ENCODE measurements at regions not wholly inside any gene's neighbourhood (a gene's known extent, or its start where the extent isn't known, plus 50 kb on each side); places are given as distances from the start of the nearest gene placed in this dataset.
A peak's percentile ranks its signal among the peaks of the same experiment; 100 is the strongest.

GRCh38 chr13:24087605-24088225, 72.8 kb upstream of the SPATA13 start:
- H3K27me3 ChIP-seq, result no peaks in the 10 kb centered on the region
- peak in 1 of 2 donors; percentile 25 for ATAC-seq (ENCODE audit: low FRiP score in 2 of 2)
- peak overlapping the region in 2 of 4 donors; percentile 18 to 48 for H3K27ac ChIP-seq
- 42 to 58% methylated on average over 6 to 7 of the region's 7 CpGs for WGBS, 2 donors
- no peaks in the 10 kb centered on the region for H3K9me3 ChIP-seq
- peaks cover 27 to 42% (median 34%) of the 10 kb centered on the region in 4 donors for H3K4me1 ChIP-seq
- H3K4me3 ChIP-seq, result no peak overlapping the region
- TF ChIP-seq POLR2A (IDR thresholded peaks at IDR 0.05) (no peak), POLR2AphosphoS5 (IDR thresholded peaks at IDR 0.05) (no peak), EP300 (IDR thresholded peaks at IDR 0.05) (no peak)
- TF ChIP-seq, protein P1, sequence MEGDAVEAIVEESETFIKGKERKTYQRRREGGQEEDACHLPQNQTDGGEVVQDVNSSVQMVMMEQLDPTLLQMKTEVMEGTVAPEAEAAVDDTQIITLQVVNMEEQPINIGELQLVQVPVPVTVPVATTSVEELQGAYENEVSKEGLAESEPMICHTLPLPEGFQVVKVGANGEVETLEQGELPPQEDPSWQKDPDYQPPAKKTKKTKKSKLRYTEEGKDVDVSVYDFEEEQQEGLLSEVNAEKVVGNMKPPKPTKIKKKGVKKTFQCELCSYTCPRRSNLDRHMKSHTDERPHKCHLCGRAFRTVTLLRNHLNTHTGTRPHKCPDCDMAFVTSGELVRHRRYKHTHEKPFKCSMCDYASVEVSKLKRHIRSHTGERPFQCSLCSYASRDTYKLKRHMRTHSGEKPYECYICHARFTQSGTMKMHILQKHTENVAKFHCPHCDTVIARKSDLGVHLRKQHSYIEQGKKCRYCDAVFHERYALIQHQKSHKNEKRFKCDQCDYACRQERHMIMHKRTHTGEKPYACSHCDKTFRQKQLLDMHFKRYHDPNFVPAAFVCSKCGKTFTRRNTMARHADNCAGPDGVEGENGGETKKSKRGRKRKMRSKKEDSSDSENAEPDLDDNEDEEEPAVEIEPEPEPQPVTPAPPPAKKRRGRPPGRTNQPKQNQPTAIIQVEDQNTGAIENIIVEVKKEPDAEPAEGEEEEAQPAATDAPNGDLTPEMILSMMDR (IDR thresholded peaks at IDR 0.05), result no peak
- H3K36me3 ChIP-seq, result no peaks in the 10 kb centered on the region
- DNase-seq, result peak in 1 of 2 donors; percentile 38

DNA sequence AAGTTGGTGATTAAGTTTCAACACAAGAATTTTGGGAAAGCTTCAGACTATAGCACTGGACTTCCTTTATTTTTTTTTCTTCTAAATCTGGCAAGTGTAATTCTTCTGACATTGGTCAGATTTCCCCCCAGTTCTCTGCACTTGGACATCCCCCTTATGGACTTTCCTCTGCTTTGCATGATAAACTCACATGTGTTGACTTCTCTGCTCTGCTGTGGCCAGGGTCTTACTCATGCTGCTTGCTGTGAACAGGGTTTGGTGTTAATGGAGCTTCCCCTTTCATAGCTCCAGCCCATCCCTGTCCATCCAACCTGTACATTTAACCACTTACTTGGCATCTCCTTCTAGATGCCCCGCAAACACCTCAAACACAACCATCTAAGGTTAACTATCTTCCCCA, 70.5 kb upstream of the SPATA13 start:
- no peak for DNase-seq
- H3K4me1 ChIP-seq, result peaks cover 32 to 44% (median 38%) of the 10 kb centered on the region in 4 donors
- TF ChIP-seq, protein P1 (IDR thresholded peaks at IDR 0.05), result no peak
- no peak for TF ChIP-seq EP300 (IDR thresholded peaks at IDR 0.05)
- no peak for TF ChIP-seq POLR2A (IDR thresholded peaks at IDR 0.05)
- no peak for TF ChIP-seq POLR2AphosphoS5 (IDR thresholded peaks at IDR 0.05)
- H3K27me3 ChIP-seq, result no peaks in the 10 kb centered on the region
- H3K36me3 ChIP-seq, result no peaks in the 10 kb centered on the region
- H3K4me3 ChIP-seq, result no peak overlapping the region
- no peak for ATAC-seq (ENCODE audit: low FRiP score in 2 of 2)
- H3K9me3 ChIP-seq, result no peaks in the 10 kb centered on the region
- no peak overlapping the region for H3K27ac ChIP-seq
- 92 to 100% methylated on average over 1 of the region's 1 CpG for whole genome bisulfite sequencing, 2 donors

DNA sequence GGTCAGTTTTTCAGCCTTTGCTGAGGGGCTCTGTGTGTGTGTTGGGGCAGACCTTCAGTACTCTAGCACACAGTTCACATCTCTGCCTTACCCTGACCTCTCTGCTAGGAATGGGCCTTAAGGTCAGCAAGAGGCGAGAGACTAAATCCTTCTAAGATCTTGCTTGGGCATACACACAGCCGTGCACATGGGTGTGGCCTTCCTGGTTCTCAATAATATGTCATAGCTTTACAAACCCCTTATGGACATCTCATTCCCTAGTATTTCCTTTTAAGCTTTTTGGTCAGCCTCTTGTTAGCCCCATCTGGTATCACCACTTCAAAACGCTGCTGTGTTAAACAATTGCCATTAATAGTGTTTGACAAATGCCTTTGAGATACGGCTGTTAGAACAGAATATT, 69.4 kb upstream of the SPATA13 start:
- TF ChIP-seq POLR2AphosphoS5 (IDR thresholded peaks at IDR 0.05) (no peak), EP300 (IDR thresholded peaks at IDR 0.05) (no peak), POLR2A (IDR thresholded peaks at IDR 0.05) (no peak)
- TF ChIP-seq, protein P1 (IDR thresholded peaks at IDR 0.05), result no peak
- ATAC-seq (ENCODE audit: low FRiP score in 2 of 2) (no peak), DNase-seq (no peak)
- H3K36me3 ChIP-seq, result no peaks in the 10 kb centered on the region
- H3K4me3 ChIP-seq, result no peak overlapping the region
- WGBS, 2 donors, result 47 to 55% methylated on average over 4 of the region's 4 CpGs
- peak overlapping the region; percentile 67 to 83 (median 76) for H3K27ac ChIP-seq
- H3K27me3 ChIP-seq, result no peaks in the 10 kb centered on the region
- peaks cover 23 to 39% (median 34%) of the 10 kb centered on the region in 4 donors for H3K4me1 ChIP-seq
- H3K9me3 ChIP-seq, result no peaks in the 10 kb centered on the region

- no peaks in the 10 kb centered on the region for H3K36me3 ChIP-seq
- TF ChIP-seq POLR2A (IDR thresholded peaks at IDR 0.05), result no peak
- TF ChIP-seq EP300 (IDR thresholded peaks at IDR 0.05), result peak in 1 of 4 donors; percentile 27
- TF ChIP-seq, protein P1 (IDR thresholded peaks at IDR 0.05), result no peak
- TF ChIP-seq POLR2AphosphoS5 (IDR thresholded peaks at IDR 0.05), result no peak
- H3K27ac ChIP-seq, result peak overlapping the region; percentile 67 to 83 (median 76)
- ATAC-seq (ENCODE audit: low FRiP score in 2 of 2) (no peak), DNase-seq (no peak)
- H3K4me1 ChIP-seq, result peaks cover 22 to 39% (median 28%) of the 10 kb centered on the region in 4 donors
- H3K4me3 ChIP-seq, result no peak overlapping the region
- no peaks in the 10 kb centered on the region for H3K9me3 ChIP-seq
- H3K27me3 ChIP-seq, result no peaks in the 10 kb centered on the region
- 23 to 44% methylated on average over 1 of the region's 1 CpG for WGBS, 2 donors
These were observed 68.4 kb upstream of the SPATA13 start for GRCh38 chr13:24092108-24092507.

DNA sequence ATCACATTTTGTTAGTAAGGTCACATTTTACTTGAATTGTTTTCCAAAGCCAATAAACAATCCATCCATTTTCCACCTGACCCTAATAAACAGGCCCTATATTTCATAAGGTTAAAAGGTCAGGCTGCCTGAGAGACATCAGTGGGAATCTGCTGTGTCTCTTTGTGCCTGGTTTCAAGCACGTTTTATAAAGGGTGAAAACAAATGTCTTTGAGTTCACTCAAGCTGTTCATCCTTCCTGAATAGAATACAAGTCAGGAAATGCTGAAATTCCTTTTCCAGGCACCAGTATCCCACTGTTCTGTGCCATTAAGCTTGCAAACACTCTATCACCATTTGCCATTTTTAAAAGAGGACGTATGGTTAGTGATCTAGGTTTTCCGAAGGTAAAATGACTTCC, 67.5 kb upstream of the SPATA13 start:
- H3K36me3 ChIP-seq, result no peaks in the 10 kb centered on the region
- H3K4me1 ChIP-seq, result peaks cover 12 to 30% (median 19%) of the 10 kb centered on the region in 4 donors
- H3K27ac ChIP-seq, result peak overlapping the region; percentile 13 to 83 (median 58)
- WGBS, 2 donors, result 74 to 77% methylated on average over 3 of the region's 3 CpGs
- TF ChIP-seq, protein P1 (IDR thresholded peaks at IDR 0.05), result no peak
- no peak for TF ChIP-seq EP300 (IDR thresholded peaks at IDR 0.05)
- no peak for TF ChIP-seq POLR2AphosphoS5 (IDR thresholded peaks at IDR 0.05)
- TF ChIP-seq POLR2A (IDR thresholded peaks at IDR 0.05), result no peak
- H3K27me3 ChIP-seq, result no peaks in the 10 kb centered on the region
- H3K9me3 ChIP-seq, result no peaks in the 10 kb centered on the region
- no peak overlapping the region for H3K4me3 ChIP-seq
- DNase-seq (no peak), ATAC-seq (ENCODE audit: low FRiP score in 2 of 2) (no peak)

Data from upper lobe of left lung (tissue), 6 donors.